ENCODE measurements at regions not wholly inside any gene's neighbourhood (a gene's known extent, or its start where the extent isn't known, plus 50 kb on each side); places are given as distances from the start of the nearest gene placed in this dataset.

DNA sequence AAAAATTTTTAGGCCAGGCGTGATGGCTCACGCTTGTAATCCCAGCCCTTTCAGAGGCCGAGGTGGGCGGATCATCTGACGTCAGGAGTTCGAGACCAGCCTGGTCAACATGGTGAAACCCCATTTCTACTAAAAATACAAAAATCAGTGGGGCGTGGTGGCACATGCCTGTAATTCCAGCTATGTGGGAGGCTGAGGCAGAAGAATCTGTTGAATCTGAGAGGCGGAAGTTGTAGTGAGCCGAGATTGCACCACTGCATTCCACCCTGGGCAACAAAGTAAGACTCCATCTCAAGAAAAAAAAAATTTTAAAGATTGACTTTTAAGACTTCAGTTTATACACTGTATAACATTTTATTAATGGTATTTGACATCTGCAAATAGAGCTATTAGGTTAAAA is 60.1 kb upstream of the GNAQ start:
- TF ChIP-seq POLR2AphosphoS5 (IDR thresholded peaks at IDR 0.05), result no peak
- TF ChIP-seq, protein P1, sequence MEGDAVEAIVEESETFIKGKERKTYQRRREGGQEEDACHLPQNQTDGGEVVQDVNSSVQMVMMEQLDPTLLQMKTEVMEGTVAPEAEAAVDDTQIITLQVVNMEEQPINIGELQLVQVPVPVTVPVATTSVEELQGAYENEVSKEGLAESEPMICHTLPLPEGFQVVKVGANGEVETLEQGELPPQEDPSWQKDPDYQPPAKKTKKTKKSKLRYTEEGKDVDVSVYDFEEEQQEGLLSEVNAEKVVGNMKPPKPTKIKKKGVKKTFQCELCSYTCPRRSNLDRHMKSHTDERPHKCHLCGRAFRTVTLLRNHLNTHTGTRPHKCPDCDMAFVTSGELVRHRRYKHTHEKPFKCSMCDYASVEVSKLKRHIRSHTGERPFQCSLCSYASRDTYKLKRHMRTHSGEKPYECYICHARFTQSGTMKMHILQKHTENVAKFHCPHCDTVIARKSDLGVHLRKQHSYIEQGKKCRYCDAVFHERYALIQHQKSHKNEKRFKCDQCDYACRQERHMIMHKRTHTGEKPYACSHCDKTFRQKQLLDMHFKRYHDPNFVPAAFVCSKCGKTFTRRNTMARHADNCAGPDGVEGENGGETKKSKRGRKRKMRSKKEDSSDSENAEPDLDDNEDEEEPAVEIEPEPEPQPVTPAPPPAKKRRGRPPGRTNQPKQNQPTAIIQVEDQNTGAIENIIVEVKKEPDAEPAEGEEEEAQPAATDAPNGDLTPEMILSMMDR (IDR thresholded peaks at IDR 0.05), result no peak
- TF ChIP-seq EP300 (IDR thresholded peaks at IDR 0.05), result no peak
